H1 (cell line): ENCODE measurements at regions not wholly inside any gene's neighbourhood (a gene's known extent, or its start where the extent isn't known, plus 50 kb on each side); places are given as distances from the start of the nearest gene placed in this dataset.

ENCODE experiments used
- CTCF ChIA-PET: fragments of 300-600 bp; sonication (Branson Sonifier 250); formaldehyde crosslinking; loops from one replicate; lab custom pipeline; 2021; ENCODE audit not compliant: partially characterized antibody; lab: Charles Lee
- POLR2A ChIA-PET: fragments of 300-600 bp; sonication (Branson Sonifier 250); formaldehyde crosslinking; loops from one replicate; lab custom pipeline; 2021; ENCODE audit warnings: inconsistent platforms; ENCODE audit not compliant: partially characterized antibody; lab: Charles Lee
- DNase-seq, 2 experiments: peaks; one replicate each; pipeline versions ENCODE4 v3.0.0 to v3.0.0-alpha.2; 2010 to 2022; ENCODE audit warnings: low spot score in 2 of 2, low read depth in 1 of 2, mixed read lengths in 1 of 2
- FAIRE-seq: peaks from 2 replicates; lab custom pipeline; 2011; peaks lifted over from hg19 to GRCh38; lab: Jason Lieb, UNC
- H2AFZ ChIP-seq: 2 replicates; pipeline ENCODE4 v1.8.1; 2012; ENCODE audit warnings: low read length, inconsistent platforms
- H2AK5ac ChIP-seq: 2 replicates; pipeline ENCODE4 v1.6.1; 2013; ENCODE audit warnings: low read depth, low read length
- H2BK120ac ChIP-seq: replicated peaks from 2 replicates; pipeline ENCODE3; 2013; ENCODE audit warnings: low read depth, low read length, inconsistent platforms
- H2BK12ac ChIP-seq: 2 replicates; pipeline ENCODE4 v1.6.1; 2013; ENCODE audit warnings: low read depth, low read length
- H2BK15ac ChIP-seq: 2 replicates; pipeline ENCODE4 v1.6.1; 2013; ENCODE audit warnings: low read length
- H2BK20ac ChIP-seq: 2 replicates; pipeline ENCODE4 v1.6.1; 2013; ENCODE audit warnings: low read length
- H2BK5ac ChIP-seq: 2 replicates; pipeline ENCODE4 v1.6.1; 2013; ENCODE audit warnings: low read depth, low read length
- H3K14ac ChIP-seq: 2 replicates; pipeline ENCODE4 v1.6.1; 2013; ENCODE audit warnings: inconsistent platforms; ENCODE audit not compliant: insufficient read length
- H3K18ac ChIP-seq: 2 replicates; pipeline ENCODE4 v1.6.1; 2013; ENCODE audit warnings: low read length; ENCODE audit errors: extremely low read depth
- H3K23ac ChIP-seq: 2 replicates; pipeline ENCODE4 v1.6.1; 2013; ENCODE audit warnings: inconsistent platforms; ENCODE audit not compliant: insufficient read length
- H3K23me2 ChIP-seq: 2 replicates; pipeline ENCODE4 v1.6.1; 2013; ENCODE audit warnings: low read depth, low read length
- H3K27ac ChIP-seq: 2 replicates; pipeline ENCODE4 v1.6.1; 2011; ENCODE audit warnings: low read depth, low read length, inconsistent platforms
- H3K27me3 ChIP-seq, 4 experiments: replicated peaks in 1 of 4; 1 replicate in 1 of 4; 2 replicates in 3 of 4; pipeline versions ENCODE4 v1.6.1 to v1.8.1; 2011 to 2013; ENCODE audit warnings: low read length in 3 of 4, mild to moderate bottlenecking in 3 of 4, inconsistent platforms in 2 of 4, mixed read lengths in 2 of 4, moderate library complexity in 1 of 4; ENCODE audit not compliant: control insufficient read depth in 3 of 4, insufficient read depth in 3 of 4; ENCODE audit errors: extremely low read depth in 1 of 4
- H3K36me3 ChIP-seq, 4 experiments: 2 replicates each; pipeline versions ENCODE4 v1.6.1 to v1.8.1; 2011 to 2013; ENCODE audit warnings: mild to moderate bottlenecking in 4 of 4, low read length in 3 of 4, moderate library complexity in 2 of 4, control low read depth in 1 of 4, inconsistent platforms in 1 of 4; ENCODE audit not compliant: insufficient read depth in 4 of 4, control insufficient read depth in 2 of 4
- H3K4ac ChIP-seq: replicated peaks from 2 replicates; pipeline ENCODE3; 2013; ENCODE audit warnings: low read length, low read depth, mixed read lengths, inconsistent platforms; ENCODE audit not compliant: insufficient read length
- H3K4me1 ChIP-seq, 4 experiments: replicated peaks in 1 of 4; 1 replicate in 1 of 4; 2 replicates in 3 of 4; pipeline versions ENCODE4 v1.6.1 to v1.8.1; 2011 to 2013; ENCODE audit warnings: low read length in 3 of 4, inconsistent platforms in 2 of 4, mixed read lengths in 1 of 4; ENCODE audit not compliant: insufficient read depth in 4 of 4, control insufficient read depth in 3 of 4
- H3K4me2 ChIP-seq, 2 experiments: 2 replicates each; pipeline versions ENCODE4 v1.6.1 to v1.8.1; 2011 to 2013; ENCODE audit warnings: low read depth in 2 of 2, low read length in 2 of 2, control low read depth in 1 of 2, inconsistent platforms in 1 of 2, mild to moderate bottlenecking in 1 of 2; ENCODE audit not compliant: insufficient read depth in 1 of 2
- H3K4me3 ChIP-seq, 4 experiments: fragments of 200-600, 300-600 bp in 1 of 4; sonication (generic), shearing (Covaris generic), sonication (Bioruptor Twin) in 1 of 4; 2 replicates each; pipeline versions ENCODE4 v1.5.1 to v1.8.1; 2011 to 2016; ENCODE audit warnings: low read length in 4 of 4, low read depth in 3 of 4, control low read depth in 2 of 4, inconsistent platforms in 2 of 4, mild to moderate bottlenecking in 2 of 4, mixed read lengths in 1 of 4, moderate library complexity in 1 of 4; ENCODE audit not compliant: insufficient read depth in 2 of 4; ENCODE audit errors: extremely low read depth in 1 of 4
- H3K56ac ChIP-seq: replicated peaks from 2 replicates; pipeline ENCODE3; 2013; ENCODE audit warnings: low read depth, mild to moderate bottlenecking, mixed read lengths, low read length, inconsistent platforms; ENCODE audit not compliant: insufficient read length
- H3K79me1 ChIP-seq: 2 replicates; pipeline ENCODE4 v1.6.1; 2013; ENCODE audit warnings: low read depth, low read length, control low read depth
- H3K79me2 ChIP-seq, 2 experiments: 2 replicates each; pipeline versions ENCODE4 v1.6.1 to v1.8.1; 2012 to 2013; ENCODE audit warnings: low read length in 2 of 2, mild to moderate bottlenecking in 2 of 2, inconsistent platforms in 1 of 2; ENCODE audit not compliant: insufficient read depth in 2 of 2, control insufficient read depth in 1 of 2
- H3K9ac ChIP-seq, 4 experiments: replicated peaks in 1 of 4; 1 replicate in 1 of 4; 2 replicates in 3 of 4; pipeline versions ENCODE4 v1.6.1 to v1.8.1; 2011 to 2013; ENCODE audit warnings: low read depth in 3 of 4, low read length in 3 of 4, control low read depth in 2 of 4, mild to moderate bottlenecking in 2 of 4, moderate library complexity in 2 of 4, inconsistent platforms in 1 of 4; ENCODE audit errors: extremely low read depth in 1 of 4
- H3K9me3 ChIP-seq, 2 experiments: 2 replicates each; pipeline versions ENCODE4 v1.6.1 to v1.8.1; 2012 to 2013; ENCODE audit warnings: mild to moderate bottlenecking in 2 of 2, moderate library complexity in 2 of 2, control low read depth in 1 of 2, inconsistent platforms in 1 of 2, low read depth in 1 of 2, low read length in 1 of 2, mixed read lengths in 1 of 2; ENCODE audit not compliant: insufficient read depth in 2 of 2
- H4K20me1 ChIP-seq, 2 experiments: replicated peaks in 1 of 2; 2 replicates each; pipeline versions ENCODE3 to v1.8.1; 2011 to 2013; ENCODE audit warnings: inconsistent platforms in 2 of 2, low read length in 2 of 2, mild to moderate bottlenecking in 1 of 2; ENCODE audit not compliant: insufficient read depth in 2 of 2, control insufficient read depth in 1 of 2
- H4K5ac ChIP-seq: 2 replicates; pipeline ENCODE4 v1.6.1; 2013; ENCODE audit warnings: low read length, low read depth, mixed read lengths, inconsistent platforms; ENCODE audit not compliant: insufficient read length
- H4K8ac ChIP-seq: 2 replicates; pipeline ENCODE4 v1.8.0; 2013; ENCODE audit warnings: mild to moderate bottlenecking, moderate library complexity, low read length, inconsistent platforms; ENCODE audit not compliant: insufficient read depth; ENCODE audit errors: extremely low read depth
- H4K91ac ChIP-seq: replicated peaks from 2 replicates; pipeline ENCODE3; 2013; ENCODE audit warnings: low read length, mixed read lengths, inconsistent platforms; ENCODE audit not compliant: insufficient read length
- CREB1 ChIP-seq: IDR thresholded peaks from 2 replicates; pipeline ENCODE4 v1.6.1; 2012; ENCODE audit warnings: inconsistent platforms
- CTBP2 ChIP-seq: IDR thresholded peaks from 2 replicates; pipeline ENCODE4 v1.7.0; 2011; ENCODE audit warnings: borderline replicate concordance, mild to moderate bottlenecking, moderate library complexity, mixed read lengths, low read length; ENCODE audit not compliant: insufficient read depth, insufficient read length
- CTCF ChIP-seq, 3 experiments: IDR thresholded peaks; 1 replicate in 2 of 3; 2 replicates in 1 of 3; pipeline versions ENCODE4 v1.5.1 to v1.6.1; 2011; ENCODE audit warnings: low read length in 3 of 3, mild to moderate bottlenecking in 3 of 3, inconsistent platforms in 2 of 3, low read depth in 1 of 3, moderate library complexity in 1 of 3; ENCODE audit not compliant: insufficient read depth in 1 of 3; ENCODE audit errors: control extremely low read depth in 1 of 3
- KDM1A ChIP-seq: fragments of 200-600, 300-600 bp; sonication (generic); IDR thresholded peaks from 2 replicates; pipeline ENCODE4 v1.7.1; 2016; ENCODE audit warnings: mild to moderate bottlenecking, low read length, borderline replicate concordance
- RAD21 ChIP-seq, 2 experiments: IDR thresholded peaks in 1 of 2; conservative IDR thresholded peaks in 1 of 2; 2 replicates each; pipeline ENCODE4 v1.6.1; 2011; ENCODE audit warnings: low read depth in 2 of 2, low read length in 2 of 2, improper control_type of control experiment in 1 of 2, inconsistent platforms in 1 of 2, mild to moderate bottlenecking in 1 of 2, moderate library complexity in 1 of 2
- TAF1 ChIP-seq: IDR thresholded peaks from 2 replicates; pipeline ENCODE4 v1.6.1; 2011; ENCODE audit warnings: mild to moderate bottlenecking, low read depth, low read length
- YY1 ChIP-seq: IDR thresholded peaks from 2 replicates; pipeline ENCODE4 v1.6.1; 2011; ENCODE audit warnings: low read depth, mild to moderate bottlenecking, low read length
- ZNF274 ChIP-seq: IDR thresholded peaks from 2 replicates; pipeline ENCODE4 v1.7.0; 2012; ENCODE audit warnings: low read length, borderline replicate concordance; ENCODE audit errors: extremely low read depth
- WGBS, 2 experiments: shearing (Covaris generic) in 1 of 2; methylation state at CpG; one replicate each; pipeline versions ENCODE4 v1.1.6 to v1.1.7; 2013 to 2015; ENCODE audit warnings: low lambda C conversion rate in 2 of 2, mixed read lengths in 2 of 2, inconsistent platforms in 1 of 2, low coverage in 1 of 2, missing lambda C conversion rate in 1 of 2; ENCODE audit not compliant: insufficient replicate concordance in 2 of 2, insufficient coverage in 1 of 2, insufficient read length in 1 of 2; ENCODE audit errors: extremely low coverage in 1 of 2, missing lambda C conversion rate in 1 of 2; 5-methylcytosine and 5-hydroxymethylcytosine counted together

- H3K36me3 ChIP-seq, result 0 out of 8 replicates have a peak, but pooled peaks cover 0 to 2% (median 0%) of the 10 kb centered on the region in 4 experiments
- FAIRE-seq (no peak), DNase-seq (no peak)
- H2BK5ac ChIP-seq, result no peak overlapping the region
- H4K8ac ChIP-seq, result no peak overlapping the region
- no peak overlapping the region for H3K23ac ChIP-seq
- no peak overlapping the region for H3K14ac ChIP-seq
- no peak overlapping the region for H3K4me3 ChIP-seq
- ChIA-PET POLR2A (no interaction called here), CTCF (no interaction called here)
- H3K23me2 ChIP-seq, result no peaks in the 10 kb centered on the region
- H3K27me3 ChIP-seq, result no peaks in the 10 kb centered on the region
- no peak overlapping the region for H2BK120ac ChIP-seq
- WGBS, 2 experiments, result 91% methylated on average over 2 of the region's 2 CpGs; no CpG with 5 or more reads in 1 of the 2 experiments
- H4K91ac ChIP-seq, result no peak overlapping the region
- no peak overlapping the region for H3K27ac ChIP-seq
- H4K20me1 ChIP-seq, result no peaks in the 10 kb centered on the region
- H3K9me3 ChIP-seq, result no peaks in the 10 kb centered on the region
- no peak overlapping the region for H3K4ac ChIP-seq
- no peak overlapping the region for H3K18ac ChIP-seq
- no peak overlapping the region for H3K4me2 ChIP-seq
- no peak overlapping the region for H3K56ac ChIP-seq
- no peak overlapping the region for H2AFZ ChIP-seq
- H3K79me2 ChIP-seq, result no peaks in the 10 kb centered on the region
- no peak overlapping the region for H2BK20ac ChIP-seq
- TF ChIP-seq RAD21 (IDR thresholded peaks at IDR 0.05 in 1 of 2, conservative IDR thresholded peaks at IDR 0.05 in 1 of 2; ENCODE audit: low read depth in 2 of 2, low read length in 2 of 2) (peak; percentile 51 to 61), CTCF (IDR thresholded peaks at IDR 0.05; ENCODE audit: control extremely low read depth in 1 of 3, insufficient read depth in 1 of 3, low read depth in 1 of 3, low read length in 3 of 3) (peak in 1 of 3 experiments; percentile 34; a peak in 1 of 4 replicates), TAF1 (no peak), YY1 (peak; percentile 60), KDM1A (no peak), CREB1 (no peak), CTBP2 (no peak), ZNF274 (no peak)
- H3K9ac ChIP-seq, result no peak overlapping the region
- no peak overlapping the region for H2BK15ac ChIP-seq
- no peak overlapping the region for H4K5ac ChIP-seq
- H2AK5ac ChIP-seq, result no peak overlapping the region
- H2BK12ac ChIP-seq, result no peak overlapping the region
- no peaks in the 10 kb centered on the region for H3K79me1 ChIP-seq
- H3K4me1 ChIP-seq, result no peaks in the 10 kb centered on the region
Observed at GRCh38 chr6:139927236-139927635, 552.8 kb upstream of the CITED2 start.
